Ascending aorta (tissue), 2 donors: ENCODE measurements at regions not wholly inside any gene's neighbourhood (a gene's known extent, or its start where the extent isn't known, plus 50 kb on each side); places are given as distances from the start of the nearest gene placed in this dataset.

Source experiments
- DNase-seq, 2 donors: peaks; one replicate each; pipeline ENCODE4 v3.0.0-alpha.2; 2019; ENCODE audit warnings: low spot score in 2 of 2
- H3K27ac ChIP-seq, 2 donors: fragments of 200-600 bp; sonication (generic); one replicate each; pipeline ENCODE4 v1.5.1; 2016 to 2017; ENCODE audit warnings: mild to moderate bottlenecking in 1 of 2
- H3K27me3 ChIP-seq: fragments of 200-600 bp; sonication (generic); one replicate; pipeline ENCODE4 v1.5.1; 2017
- H3K36me3 ChIP-seq, 2 donors: fragments of 200-600 bp; sonication (generic); one replicate each; pipeline ENCODE4 v1.5.1; 2016
- H3K4me1 ChIP-seq, 2 donors: fragments of 200-600 bp; sonication (generic); one replicate each; pipeline ENCODE4 v1.5.1; 2016 to 2017; ENCODE audit warnings: mild to moderate bottlenecking in 1 of 2
- H3K4me3 ChIP-seq, 2 donors: fragments of 200-600 bp; sonication (generic); one replicate each; pipeline ENCODE4 v1.5.1; 2016 to 2017; ENCODE audit warnings: mild to moderate bottlenecking in 1 of 2
- H3K9me3 ChIP-seq, 2 donors: fragments of 200-600 bp; sonication (generic); one replicate each; pipeline ENCODE4 v1.5.1; 2016
- intact Hi-C: fragments of 100-400 bp; cut with DNase I; formaldehyde crosslinking; loops from one replicate; pipeline ENCODE4 v1.15.1; 2023
- TF ChIP-seq, protein P1 (sequence below), 3 experiments: fragments of 200-600 bp in 2 of 3; fragments of 450-650 bp in 1 of 3; sonication (generic) in 2 of 3; IDR thresholded peaks; one replicate each; pipeline ENCODE4 v1.5.1; 2016 to 2019; ENCODE audit warnings: antibody characterized with exemption in 3 of 3, mild to moderate bottlenecking in 1 of 3, moderate library complexity in 1 of 3

DNA sequence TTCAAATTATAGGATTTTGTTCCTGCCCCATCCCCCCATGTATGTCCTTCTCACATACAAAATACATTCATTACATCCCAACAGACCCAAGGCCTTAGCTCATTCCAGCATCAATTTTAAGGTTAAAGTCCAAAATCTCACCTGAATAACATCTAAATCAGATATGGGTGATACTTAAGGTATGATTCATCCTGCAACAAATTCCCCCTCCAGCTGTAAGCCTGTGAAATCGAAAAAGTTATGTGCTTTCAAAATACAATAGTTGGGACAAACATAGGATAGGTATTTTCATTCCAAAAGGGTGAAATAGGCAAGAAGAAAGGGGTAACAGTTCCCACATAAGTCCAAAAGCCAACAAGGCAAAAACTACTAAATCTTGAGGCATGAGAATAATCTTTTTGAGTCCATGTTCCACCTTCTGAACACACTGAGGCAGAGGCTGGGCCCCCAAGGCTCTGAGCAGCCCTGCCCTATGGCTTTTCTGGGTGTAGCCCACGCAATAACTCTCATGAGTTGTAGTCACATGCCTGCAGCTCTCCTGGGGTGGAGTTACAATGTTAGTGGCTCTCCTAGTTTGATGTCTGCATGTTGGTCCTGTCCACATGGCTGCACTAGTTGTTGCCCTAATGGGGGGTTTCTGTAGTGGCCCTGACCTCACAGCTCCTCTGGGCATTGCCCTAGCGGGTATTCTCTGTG lies 243.9 kb upstream of the SMARCA2 start:
- Histone ChIP-seq H3K9me3 (no peaks in the 10 kb centered on the region), H3K4me3 (no peak overlapping the region), H3K36me3 (no peaks in the 10 kb centered on the region), H3K27me3 (no peaks in the 10 kb centered on the region), H3K4me1 (no peaks in the 10 kb centered on the region), H3K27ac (no peak overlapping the region)
- no peak for DNase-seq
- intact Hi-C loops, result no loop called here
- TF ChIP-seq, protein P1, sequence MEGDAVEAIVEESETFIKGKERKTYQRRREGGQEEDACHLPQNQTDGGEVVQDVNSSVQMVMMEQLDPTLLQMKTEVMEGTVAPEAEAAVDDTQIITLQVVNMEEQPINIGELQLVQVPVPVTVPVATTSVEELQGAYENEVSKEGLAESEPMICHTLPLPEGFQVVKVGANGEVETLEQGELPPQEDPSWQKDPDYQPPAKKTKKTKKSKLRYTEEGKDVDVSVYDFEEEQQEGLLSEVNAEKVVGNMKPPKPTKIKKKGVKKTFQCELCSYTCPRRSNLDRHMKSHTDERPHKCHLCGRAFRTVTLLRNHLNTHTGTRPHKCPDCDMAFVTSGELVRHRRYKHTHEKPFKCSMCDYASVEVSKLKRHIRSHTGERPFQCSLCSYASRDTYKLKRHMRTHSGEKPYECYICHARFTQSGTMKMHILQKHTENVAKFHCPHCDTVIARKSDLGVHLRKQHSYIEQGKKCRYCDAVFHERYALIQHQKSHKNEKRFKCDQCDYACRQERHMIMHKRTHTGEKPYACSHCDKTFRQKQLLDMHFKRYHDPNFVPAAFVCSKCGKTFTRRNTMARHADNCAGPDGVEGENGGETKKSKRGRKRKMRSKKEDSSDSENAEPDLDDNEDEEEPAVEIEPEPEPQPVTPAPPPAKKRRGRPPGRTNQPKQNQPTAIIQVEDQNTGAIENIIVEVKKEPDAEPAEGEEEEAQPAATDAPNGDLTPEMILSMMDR (IDR thresholded peaks at IDR 0.05), result no peak

DNA sequence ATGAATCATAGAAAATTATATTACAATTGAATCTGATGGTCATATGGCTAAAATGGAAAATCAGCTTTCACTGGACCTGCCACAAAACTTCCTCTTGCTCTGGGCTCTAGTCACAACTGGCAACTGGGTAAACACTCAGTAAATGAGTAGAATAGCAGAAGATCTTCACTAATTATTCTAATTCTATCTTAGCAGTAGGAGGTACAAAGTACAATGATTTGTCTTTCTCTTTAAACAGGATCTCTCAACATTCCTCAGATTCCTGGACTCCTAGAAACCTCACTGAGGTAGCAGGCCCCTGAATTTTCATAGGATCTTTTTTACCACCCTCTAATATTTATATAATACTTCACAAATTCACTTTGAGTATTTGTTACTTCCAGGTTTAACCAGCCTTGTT lies 239.9 kb upstream of the SMARCA2 start:
- DNase-seq, result no peak
- H3K4me1 ChIP-seq, result no peaks in the 10 kb centered on the region
- TF ChIP-seq, protein P1 (IDR thresholded peaks at IDR 0.05), result no peak
- H3K27ac ChIP-seq, result no peak overlapping the region
- H3K36me3 ChIP-seq, result no peaks in the 10 kb centered on the region
- no peaks in the 10 kb centered on the region for H3K9me3 ChIP-seq
- H3K27me3 ChIP-seq, result no peaks in the 10 kb centered on the region
- H3K4me3 ChIP-seq, result no peak overlapping the region
- intact Hi-C loops, result no loop called here

DNA sequence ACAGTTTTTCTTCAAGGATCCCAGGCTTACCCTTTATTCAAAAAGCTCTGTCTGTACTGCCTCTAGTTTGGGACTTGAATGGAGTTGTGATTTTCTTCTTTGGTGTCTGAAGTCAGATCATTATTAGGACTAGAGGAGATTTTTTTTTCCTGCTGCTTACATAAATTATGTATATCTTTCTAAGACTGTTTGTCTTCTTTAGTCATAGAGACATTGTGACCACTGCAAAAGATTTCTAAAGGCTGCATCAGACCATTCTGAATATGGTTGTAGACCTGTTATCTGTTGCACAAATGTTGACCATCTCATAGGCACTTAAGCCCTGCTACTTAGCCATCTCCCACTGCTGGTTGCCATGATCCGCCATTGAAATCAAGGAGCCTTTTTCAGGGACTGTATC lies 238.5 kb upstream of the SMARCA2 start:
- Histone ChIP-seq H3K4me1 (no peaks in the 10 kb centered on the region), H3K27ac (no peak overlapping the region), H3K9me3 (no peaks in the 10 kb centered on the region), H3K36me3 (no peaks in the 10 kb centered on the region), H3K4me3 (no peak overlapping the region), H3K27me3 (no peaks in the 10 kb centered on the region)
- intact Hi-C loops, result no loop called here
- DNase-seq, result no peak
- TF ChIP-seq, protein P1 (IDR thresholded peaks at IDR 0.05), result no peak

DNA sequence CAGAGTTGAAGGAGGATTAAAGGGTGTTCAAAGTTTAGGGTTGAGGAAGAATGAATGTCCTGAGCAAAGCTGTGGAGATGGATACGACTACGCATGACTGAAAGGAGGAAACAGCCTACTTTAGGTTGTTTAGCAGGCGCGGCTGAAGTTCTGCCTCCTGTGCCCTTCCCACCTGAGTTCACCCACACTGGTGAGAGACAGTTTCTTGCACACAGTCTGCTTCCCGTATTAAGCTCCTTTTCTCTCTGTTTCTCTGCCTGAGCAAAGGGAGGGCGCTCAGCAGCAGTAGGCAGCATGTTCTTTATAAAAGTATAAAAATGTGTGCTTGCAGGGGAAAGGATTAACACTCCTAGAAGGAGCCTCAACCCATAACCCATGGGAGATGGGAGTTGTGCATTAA lies 224.0 kb upstream of the SMARCA2 start:
- intact Hi-C loops, result no loop called here
- no peak overlapping the region for H3K27ac ChIP-seq
- no peaks in the 10 kb centered on the region for H3K9me3 ChIP-seq
- TF ChIP-seq, protein P1 (IDR thresholded peaks at IDR 0.05), result no peak
- no peak overlapping the region for H3K4me3 ChIP-seq
- no peaks in the 10 kb centered on the region for H3K4me1 ChIP-seq
- H3K27me3 ChIP-seq, result no peaks in the 10 kb centered on the region
- no peak for DNase-seq
- H3K36me3 ChIP-seq, result no peaks in the 10 kb centered on the region

DNA sequence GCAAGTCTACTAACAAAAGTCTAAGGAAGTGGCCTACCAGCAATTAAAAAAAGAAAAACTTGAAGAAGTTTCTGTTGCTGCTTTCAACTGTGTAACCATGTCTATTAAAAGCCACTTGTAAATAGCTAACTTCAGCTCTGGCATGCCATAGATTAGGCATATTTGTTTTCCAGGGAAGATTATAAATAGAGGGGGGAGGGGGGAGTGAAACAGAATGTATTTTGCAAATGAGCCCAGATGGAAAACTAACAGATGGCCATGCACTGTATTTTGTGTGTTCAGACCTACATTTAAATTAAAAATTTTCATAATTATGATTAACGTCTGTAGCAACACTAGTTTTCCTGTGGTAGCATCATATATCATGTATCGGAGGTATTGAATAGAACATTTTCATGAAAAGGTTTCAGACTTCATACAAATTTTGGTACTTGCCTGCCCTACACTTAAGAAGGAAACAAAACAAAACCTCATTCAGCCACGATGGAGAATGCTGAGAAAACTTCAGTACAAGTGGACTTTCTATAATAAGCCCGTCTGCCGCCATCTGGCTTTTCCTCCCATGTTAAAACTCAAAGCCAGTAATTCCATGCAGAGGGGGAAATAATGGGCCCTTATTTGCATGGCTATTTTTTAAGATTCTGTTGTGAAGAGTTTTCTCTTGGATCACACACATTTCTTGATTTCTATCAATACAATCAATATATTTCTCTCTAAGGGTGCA lies 220.4 kb upstream of the SMARCA2 start:
- H3K27ac ChIP-seq, result no peak overlapping the region
- no peaks in the 10 kb centered on the region for H3K27me3 ChIP-seq
- no peak overlapping the region for H3K4me3 ChIP-seq
- TF ChIP-seq, protein P1 (IDR thresholded peaks at IDR 0.05), result no peak
- H3K4me1 ChIP-seq, result no peaks in the 10 kb centered on the region
- intact Hi-C loops, result no loop called here
- no peak for DNase-seq
- no peaks in the 10 kb centered on the region for H3K36me3 ChIP-seq
- H3K9me3 ChIP-seq, result no peaks in the 10 kb centered on the region
